ENCODE measurements at regions not wholly inside any gene's neighbourhood (a gene's known extent, or its start where the extent isn't known, plus 50 kb on each side); places are given as distances from the start of the nearest gene placed in this dataset.

GRCh38 chr12:18969512-18969911 is 160.0 kb upstream of the PLEKHA5 start:
- no peak for TF ChIP-seq TAF1 (conservative IDR thresholded peaks at IDR 0.05)
- no peak for TF ChIP-seq GABPA (IDR thresholded peaks at IDR 0.05 in 1 of 2, conservative IDR thresholded peaks at IDR 0.05 in 1 of 2)

Data from liver (tissue), 2 donors.